ENCODE measurements at regions not wholly inside any gene's neighbourhood (a gene's known extent, or its start where the extent isn't known, plus 50 kb on each side); places are given as distances from the start of the nearest gene placed in this dataset.

- H3K36me3 ChIP-seq, result no peaks in the 10 kb centered on the region
- H3K27ac ChIP-seq, result no peak overlapping the region
- H3K9me3 ChIP-seq, result no peaks in the 10 kb centered on the region
- H3K4me3 ChIP-seq (ENCODE audit: low read depth in 1 of 2, low read length in 1 of 2), result no peak overlapping the region
- TF ChIP-seq CTCF (IDR thresholded peaks at IDR 0.05), result no peak
- no peaks in the 10 kb centered on the region for H3K4me1 ChIP-seq (ENCODE audit: control insufficient read depth in 1 of 2, insufficient read depth in 1 of 2, low read depth in 1 of 2, low read length in 1 of 2)
- no peaks in the 10 kb centered on the region for H3K27me3 ChIP-seq
Measured at GRCh38 chr10:107420196-107420595, 255.7 kb upstream of the SORCS1 start.

- no peaks in the 10 kb centered on the region for H3K9me3 ChIP-seq
- no peak overlapping the region for H3K27ac ChIP-seq
- H3K36me3 ChIP-seq, result no peaks in the 10 kb centered on the region
- no peak overlapping the region for H3K4me3 ChIP-seq (ENCODE audit: low read depth in 1 of 2, low read length in 1 of 2)
- no peak for TF ChIP-seq CTCF (IDR thresholded peaks at IDR 0.05)
- no peaks in the 10 kb centered on the region for H3K27me3 ChIP-seq
- no peaks in the 10 kb centered on the region for H3K4me1 ChIP-seq (ENCODE audit: control insufficient read depth in 1 of 2, insufficient read depth in 1 of 2, low read depth in 1 of 2, low read length in 1 of 2)
Measured at GRCh38 chr10:107418085-107418806, 253.7 kb upstream of the SORCS1 start.

- Histone ChIP-seq H3K4me3 (ENCODE audit: low read depth in 1 of 2, low read length in 1 of 2) (no peak overlapping the region), H3K36me3 (no peaks in the 10 kb centered on the region), H3K4me1 (ENCODE audit: control insufficient read depth in 1 of 2, insufficient read depth in 1 of 2, low read depth in 1 of 2, low read length in 1 of 2) (no peaks in the 10 kb centered on the region), H3K27ac (no peak overlapping the region), H3K9me3 (no peaks in the 10 kb centered on the region), H3K27me3 (no peaks in the 10 kb centered on the region)
- TF ChIP-seq CTCF (IDR thresholded peaks at IDR 0.05), result no peak
Measured at GRCh38 chr10:107417446-107417845, 252.9 kb upstream of the SORCS1 start.

DNA sequence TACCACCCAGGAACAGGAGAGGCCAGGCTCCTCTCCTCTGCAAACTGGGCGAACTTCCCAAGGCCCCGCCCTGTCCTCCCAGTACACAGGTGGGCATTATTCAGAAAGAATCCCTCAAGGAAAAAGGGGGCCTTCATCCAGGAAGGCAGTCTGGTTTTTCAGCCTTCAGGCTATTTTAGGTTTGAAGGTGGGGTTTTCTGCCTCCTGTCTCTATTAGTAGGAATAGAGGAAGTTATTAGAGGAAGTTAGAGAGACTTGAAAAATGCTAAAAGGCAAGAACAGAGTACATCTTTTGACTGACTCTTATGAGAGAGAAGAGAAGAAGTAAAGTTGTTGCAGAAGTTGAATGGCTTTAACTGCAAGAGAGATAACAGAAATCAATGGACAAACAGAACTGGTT lies 250.9 kb upstream of the SORCS1 start:
- Histone ChIP-seq H3K36me3 (no peaks in the 10 kb centered on the region), H3K4me1 (ENCODE audit: control insufficient read depth in 1 of 2, insufficient read depth in 1 of 2, low read depth in 1 of 2, low read length in 1 of 2) (no peaks in the 10 kb centered on the region), H3K27me3 (no peaks in the 10 kb centered on the region), H3K9me3 (no peaks in the 10 kb centered on the region), H3K27ac (no peak overlapping the region), H3K4me3 (ENCODE audit: low read depth in 1 of 2, low read length in 1 of 2) (no peak overlapping the region)
- no peak for TF ChIP-seq CTCF (IDR thresholded peaks at IDR 0.05)

- Histone ChIP-seq H3K9me3 (no peaks in the 10 kb centered on the region), H3K4me3 (ENCODE audit: low read depth in 1 of 2, low read length in 1 of 2) (no peak overlapping the region), H3K27me3 (no peaks in the 10 kb centered on the region), H3K27ac (no peak overlapping the region), H3K4me1 (ENCODE audit: control insufficient read depth in 1 of 2, insufficient read depth in 1 of 2, low read depth in 1 of 2, low read length in 1 of 2) (no peaks in the 10 kb centered on the region), H3K36me3 (no peaks in the 10 kb centered on the region)
- no peak for TF ChIP-seq CTCF (IDR thresholded peaks at IDR 0.05)
Measured at GRCh38 chr10:107413971-107414370, 249.5 kb upstream of the SORCS1 start.
